Epithelial cell of proximal tubule (primary cell): ENCODE measurements at regions not wholly inside any gene's neighbourhood (a gene's known extent, or its start where the extent isn't known, plus 50 kb on each side); places are given as distances from the start of the nearest gene placed in this dataset.
A peak's percentile ranks its signal among the peaks of the same experiment; 100 is the strongest.

ENCODE experiments used
- DNase-seq: peaks from one replicate; pipeline ENCODE4 v3.0.0-alpha.2; 2011; ENCODE audit warnings: low read depth
- H3K4me3 ChIP-seq: 2 replicates; pipeline ENCODE4 v1.5.1; 2011; ENCODE audit warnings: low read depth, mild to moderate bottlenecking, low read length
- CTCF ChIP-seq: conservative IDR thresholded peaks from 2 replicates; pipeline ENCODE4 v1.5.1; 2012; ENCODE audit warnings: low read depth, mild to moderate bottlenecking, low read length

- H3K4me3 ChIP-seq: no peak overlapping the region
- no peak for DNase-seq
- no peak for TF ChIP-seq CTCF
Measured at GRCh38 chr6:155853011-155853410, 397.4 kb upstream of the NOX3 start.

GRCh38 chr6:155850408-155850841 lies 394.8 kb upstream of the NOX3 start:
- no peak overlapping the region for H3K4me3 ChIP-seq
- DNase-seq: no peak
- no peak for TF ChIP-seq CTCF

DNA sequence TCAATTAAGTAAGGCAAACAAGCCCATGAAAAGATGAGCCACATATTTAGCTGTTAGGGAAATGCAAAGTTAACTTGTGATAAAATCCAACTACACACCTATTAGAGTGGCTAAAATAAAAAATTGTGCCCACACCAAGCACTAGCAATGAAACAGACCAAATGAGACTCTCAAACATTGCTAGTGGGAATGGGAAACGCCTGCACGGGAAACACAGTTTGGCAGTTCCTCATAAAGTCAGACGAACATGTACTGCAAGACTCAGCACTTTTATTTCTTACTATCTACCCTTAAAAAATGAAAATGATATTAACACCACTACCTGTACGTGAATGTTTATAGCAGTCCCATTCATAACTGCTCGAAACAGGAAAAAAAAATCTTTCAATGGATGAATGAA lies 392.1 kb upstream of the NOX3 start:
- no peak for DNase-seq
- no peak for TF ChIP-seq CTCF
- H3K4me3 ChIP-seq: no peak overlapping the region

DNA sequence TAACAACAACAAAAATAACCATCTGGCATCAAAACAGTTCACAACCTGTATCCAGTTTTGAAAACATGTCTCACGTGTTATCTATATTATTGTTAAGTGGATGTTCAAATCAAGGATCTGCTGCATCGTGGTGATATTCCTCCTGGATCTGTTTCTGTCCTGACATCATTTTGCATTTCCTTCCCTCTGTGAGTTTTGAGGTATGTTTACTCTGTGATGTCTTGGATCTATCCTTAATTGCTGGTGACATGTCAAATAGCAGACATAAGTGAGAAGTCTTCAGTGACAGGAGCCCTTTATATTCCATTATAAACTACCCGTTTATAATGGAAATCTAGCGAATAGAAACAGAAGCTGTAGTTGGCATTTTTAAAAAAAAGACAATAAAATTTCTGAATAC lies 381.8 kb upstream of the NOX3 start:
- TF ChIP-seq CTCF: no peak
- no peak for DNase-seq
- H3K4me3 ChIP-seq: no peak overlapping the region

DNA sequence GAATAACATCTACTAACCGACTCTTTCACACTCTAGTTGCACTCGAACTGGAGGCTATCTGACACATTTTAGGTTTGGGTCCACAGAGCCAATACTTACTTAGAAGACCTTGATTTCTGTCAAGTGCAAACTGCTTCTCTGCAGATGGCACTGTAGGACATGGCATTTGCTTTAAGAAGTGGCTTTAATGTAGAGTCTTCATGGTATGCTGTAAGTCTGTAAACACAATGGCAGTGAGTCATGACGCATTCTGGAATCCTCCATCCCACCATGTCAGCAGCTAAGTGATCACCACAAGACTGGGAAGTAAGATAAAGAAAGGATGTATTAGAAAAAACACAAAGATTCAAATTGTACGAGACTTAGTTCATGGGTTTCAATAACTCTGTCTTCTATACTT lies 377.0 kb upstream of the NOX3 start:
- TF ChIP-seq CTCF: peak; percentile 18
- H3K4me3 ChIP-seq: no peak overlapping the region
- no peak for DNase-seq

- no peak for DNase-seq
- no peak for TF ChIP-seq CTCF
- H3K4me3 ChIP-seq: no peak overlapping the region
Measured at GRCh38 chr6:155830531-155830930, 374.9 kb upstream of the NOX3 start.

- no peak for DNase-seq
Measured at GRCh38 chr6:155829646-155830045, 374.0 kb upstream of the NOX3 start.

More at GRCh38 chr6:155829646-155830045, 374.0 kb upstream of the NOX3 start:
- TF ChIP-seq CTCF: no peak
- H3K4me3 ChIP-seq: no peak overlapping the region
